ENCODE measurements at regions not wholly inside any gene's neighbourhood (a gene's known extent, or its start where the extent isn't known, plus 50 kb on each side); places are given as distances from the start of the nearest gene placed in this dataset.

DNA sequence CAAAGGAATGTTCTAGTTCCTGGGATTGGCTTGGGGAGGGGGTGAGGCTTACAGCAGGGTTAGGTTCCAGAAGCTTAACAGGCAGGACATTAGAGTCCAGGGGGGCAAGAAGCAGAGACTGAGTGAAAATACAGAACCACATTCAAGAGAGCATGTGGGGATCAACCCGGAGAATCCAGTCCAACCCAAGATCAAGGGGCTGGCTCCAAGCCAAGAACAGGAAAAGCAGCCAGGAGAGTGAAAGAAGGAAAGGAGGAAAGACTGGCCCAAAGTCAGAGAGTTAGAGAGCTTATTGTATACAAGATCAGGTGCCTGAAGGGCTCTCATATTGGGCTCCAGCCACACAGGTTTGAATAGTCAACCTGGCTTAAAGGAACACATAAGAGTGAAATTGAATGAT lies 190.3 kb upstream of the CDKN3 start:
- no peak for TF ChIP-seq CTCF (IDR thresholded peaks at IDR 0.05; ENCODE audit: poor library complexity)
- no peak for TF ChIP-seq EZH2 (IDR thresholded peaks at IDR 0.05; ENCODE audit: borderline replicate concordance)

Data from hepatocyte (in vitro differentiated cells).